A673 (cell line): ENCODE measurements at regions not wholly inside any gene's neighbourhood (a gene's known extent, or its start where the extent isn't known, plus 50 kb on each side); places are given as distances from the start of the nearest gene placed in this dataset.

Source experiments
- BruUV-seq: library from RNA; stranded (reverse); fragments of 400-500 nt; replicated peaks from 2 replicates; lab custom pipeline; 2021; lab: Mats Ljungman, UMichigan
- CTCF ChIA-PET: fragments of 300-600 bp; sonication (Branson Sonifier 250); formaldehyde crosslinking; loops from one replicate; lab custom pipeline; 2022; ENCODE audit warnings: antibody characterized with exemption; lab: Charles Lee
- POLR2A ChIA-PET: fragments of 300-600 bp; sonication (Branson Sonifier 250); formaldehyde crosslinking; loops from one replicate; lab custom pipeline; 2022; ENCODE audit warnings: antibody characterized with exemption; ENCODE audit not compliant: low non-redundant PET; lab: Charles Lee
- DNase-seq: peaks from one replicate; pipeline ENCODE4 v3.0.0-alpha.2; 2015; ENCODE audit warnings: low spot score
- H3K27ac ChIP-seq: fragments of 200-600 bp; sonication (generic); 2 replicates; pipeline ENCODE4 v1.5.1; 2016; ENCODE audit warnings: mixed run types, low read depth, mild to moderate bottlenecking, mixed read lengths, antibody characterized with exemption, low read length; ENCODE audit not compliant: poor library complexity, severe bottlenecking
- H3K27me3 ChIP-seq: fragments of 200-600 bp; sonication (generic); replicated peaks from 2 replicates; pipeline ENCODE4 v1.6.1; 2017; ENCODE audit warnings: mixed run types, low read depth, mild to moderate bottlenecking, mixed read lengths, antibody characterized with exemption, low read length; ENCODE audit not compliant: insufficient read depth, poor library complexity
- H3K36me3 ChIP-seq: fragments of 200-600 bp; sonication (generic); 2 replicates; pipeline ENCODE4 v1.6.1; 2016; ENCODE audit warnings: mixed run types, mild to moderate bottlenecking, mixed read lengths, antibody characterized with exemption, low read length; ENCODE audit not compliant: insufficient read depth, poor library complexity, severe bottlenecking
- H3K4me1 ChIP-seq: fragments of 200-600 bp; sonication (generic); 2 replicates; pipeline ENCODE4 v1.6.1; 2017; ENCODE audit warnings: mixed run types, mild to moderate bottlenecking, mixed read lengths, antibody characterized with exemption, low read length; ENCODE audit not compliant: insufficient read depth, poor library complexity, severe bottlenecking
- H3K4me3 ChIP-seq: fragments of 200-600 bp; sonication (generic); 2 replicates; pipeline ENCODE4 v1.5.1; 2016; ENCODE audit warnings: low read depth, mixed run types, mild to moderate bottlenecking, mixed read lengths, low read length; ENCODE audit not compliant: poor library complexity, severe bottlenecking
- H3K9me3 ChIP-seq: fragments of 200-600 bp; sonication (generic); 2 replicates; pipeline ENCODE4 v1.6.1; 2016; ENCODE audit warnings: mixed run types, low read depth, mild to moderate bottlenecking, mixed read lengths, antibody characterized with exemption, low read length; ENCODE audit not compliant: poor library complexity, severe bottlenecking
- CTCF ChIP-seq: fragments of 300-800, 200-600 bp; sonication (generic); conservative IDR thresholded peaks from 2 replicates; pipeline ENCODE4 v1.5.1; 2017; ENCODE audit warnings: low read depth, mild to moderate bottlenecking, antibody characterized with exemption, low read length, moderate library complexity, mixed read lengths
- EZH2 ChIP-seq: fragments of 200-600 bp; sonication (generic); IDR thresholded peaks from 2 replicates; pipeline ENCODE4 v1.6.1; 2017; ENCODE audit warnings: borderline replicate concordance, low read depth, mild to moderate bottlenecking, mixed read lengths, antibody characterized with exemption, low read length; ENCODE audit not compliant: poor library complexity, severe bottlenecking
- intact Hi-C: fragments of 100-400 bp; cut with micrococcal nuclease; formaldehyde crosslinking; loops from one replicate; pipeline ENCODE4 v1.10.0; 2022; ENCODE audit not compliant: unreplicated experiment

- ChIA-PET CTCF (no interaction called here), POLR2A (no interaction called here)
- Histone ChIP-seq H3K36me3 (no peaks in the 10 kb centered on the region), H3K27ac (no peak overlapping the region), H3K9me3 (no peaks in the 10 kb centered on the region), H3K4me3 (no peak overlapping the region), H3K4me1 (no peaks in the 10 kb centered on the region), H3K27me3 (no peaks in the 10 kb centered on the region)
- TF ChIP-seq CTCF (no peak), EZH2 (no peak)
- no TSS peak for BruUV-seq
- no peak for DNase-seq
- intact Hi-C loops = no loop called here
Observed at GRCh38 chr9:107732781-107733522, 243.4 kb upstream of the KLF4 start.

GRCh38 chr9:107731115-107731762 is 241.7 kb upstream of the KLF4 start:
- H3K27me3 ChIP-seq = no peaks in the 10 kb centered on the region
- no peak for DNase-seq
- TF ChIP-seq EZH2 = no peak
- no peak for TF ChIP-seq CTCF
- no peak overlapping the region for H3K4me3 ChIP-seq
- no peaks in the 10 kb centered on the region for H3K4me1 ChIP-seq
- no peaks in the 10 kb centered on the region for H3K36me3 ChIP-seq
- intact Hi-C loops = no loop called here
- H3K9me3 ChIP-seq = no peaks in the 10 kb centered on the region
- CTCF ChIA-PET = no interaction called here
- BruUV-seq = no TSS peak
- POLR2A ChIA-PET = no interaction called here
- no peak overlapping the region for H3K27ac ChIP-seq

GRCh38 chr9:107730666-107731065 is 241.1 kb upstream of the KLF4 start:
- ChIA-PET CTCF (no interaction called here), POLR2A (no interaction called here)

More at GRCh38 chr9:107730666-107731065, 241.1 kb upstream of the KLF4 start:
- intact Hi-C loops = no loop called here
- TF ChIP-seq EZH2 (no peak), CTCF (no peak)
- no TSS peak for BruUV-seq
- Histone ChIP-seq H3K4me3 (no peak overlapping the region), H3K4me1 (no peaks in the 10 kb centered on the region), H3K27me3 (no peaks in the 10 kb centered on the region), H3K36me3 (no peaks in the 10 kb centered on the region), H3K9me3 (no peaks in the 10 kb centered on the region), H3K27ac (no peak overlapping the region)
- DNase-seq = no peak
